ENCODE measurements at regions not wholly inside any gene's neighbourhood (a gene's known extent, or its start where the extent isn't known, plus 50 kb on each side); places are given as distances from the start of the nearest gene placed in this dataset.

GRCh38 chr9:16033921-16034691 is 481.3 kb downstream of the CCDC171 start:
- TF ChIP-seq, protein P1, sequence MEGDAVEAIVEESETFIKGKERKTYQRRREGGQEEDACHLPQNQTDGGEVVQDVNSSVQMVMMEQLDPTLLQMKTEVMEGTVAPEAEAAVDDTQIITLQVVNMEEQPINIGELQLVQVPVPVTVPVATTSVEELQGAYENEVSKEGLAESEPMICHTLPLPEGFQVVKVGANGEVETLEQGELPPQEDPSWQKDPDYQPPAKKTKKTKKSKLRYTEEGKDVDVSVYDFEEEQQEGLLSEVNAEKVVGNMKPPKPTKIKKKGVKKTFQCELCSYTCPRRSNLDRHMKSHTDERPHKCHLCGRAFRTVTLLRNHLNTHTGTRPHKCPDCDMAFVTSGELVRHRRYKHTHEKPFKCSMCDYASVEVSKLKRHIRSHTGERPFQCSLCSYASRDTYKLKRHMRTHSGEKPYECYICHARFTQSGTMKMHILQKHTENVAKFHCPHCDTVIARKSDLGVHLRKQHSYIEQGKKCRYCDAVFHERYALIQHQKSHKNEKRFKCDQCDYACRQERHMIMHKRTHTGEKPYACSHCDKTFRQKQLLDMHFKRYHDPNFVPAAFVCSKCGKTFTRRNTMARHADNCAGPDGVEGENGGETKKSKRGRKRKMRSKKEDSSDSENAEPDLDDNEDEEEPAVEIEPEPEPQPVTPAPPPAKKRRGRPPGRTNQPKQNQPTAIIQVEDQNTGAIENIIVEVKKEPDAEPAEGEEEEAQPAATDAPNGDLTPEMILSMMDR (IDR thresholded peaks at IDR 0.05) = no peak
- no peak for TF ChIP-seq ZFX (IDR thresholded peaks at IDR 0.05; ENCODE audit: borderline replicate concordance)

Measured in 22Rv1 (cell line).